PC-3 (cell line): ENCODE measurements at regions not wholly inside any gene's neighbourhood (a gene's known extent, or its start where the extent isn't known, plus 50 kb on each side); places are given as distances from the start of the nearest gene placed in this dataset.
A peak's percentile ranks its signal among the peaks of the same experiment; 100 is the strongest.

ENCODE experiments used
- ATAC-seq: fragments of 200-7000 bp; cut with Tn5 transposase; 2 replicates; pipeline ENCODE4 v1.9.1; 2020; ENCODE audit warnings: mild to moderate bottlenecking, moderate library complexity
- BruUV-seq: library from RNA; stranded (reverse); fragments of 400-500 nt; replicated peaks from 2 replicates; lab custom pipeline; 2021; lab: Mats Ljungman, UMichigan
- CTCF ChIA-PET: fragments of 300-600 bp; sonication (Branson Sonifier 250); formaldehyde crosslinking; loops from one replicate; lab custom pipeline; 2022; ENCODE audit warnings: antibody characterized with exemption; lab: Charles Lee
- POLR2A ChIA-PET: fragments of 300-600 bp; sonication (Branson Sonifier 250); formaldehyde crosslinking; loops from one replicate; lab custom pipeline; 2022; ENCODE audit warnings: antibody characterized with exemption; ENCODE audit not compliant: unreplicated experiment; lab: Charles Lee
- DNase-seq: peaks from one replicate; pipeline ENCODE4 v3.0.0-alpha.2; 2015
- H2AFZ ChIP-seq: fragments of 300-600 bp; sonication (generic); 2 replicates; pipeline ENCODE4 v1.6.0; 2016; ENCODE audit warnings: antibody characterized with exemption, low read length
- H3F3A ChIP-seq: fragments of 300-600 bp; sonication (generic); one replicate; pipeline ENCODE4 v1.6.0; 2017; ENCODE audit warnings: antibody characterized with exemption, low read length, control low read depth, mild to moderate bottlenecking; ENCODE audit not compliant: unreplicated experiment
- H3K27ac ChIP-seq: fragments of 300-600 bp; sonication (generic); 2 replicates; pipeline ENCODE4 v1.5.1; 2016; ENCODE audit warnings: mild to moderate bottlenecking, low read length
- H3K27me3 ChIP-seq: fragments of 300-600 bp; sonication (generic); 2 replicates; pipeline ENCODE4 v1.6.1; 2016; ENCODE audit warnings: low read length, mixed read lengths
- H3K36me3 ChIP-seq: fragments of 300-600 bp; sonication (generic); 2 replicates; pipeline ENCODE4 v1.6.1; 2016; ENCODE audit warnings: low read depth, mixed run types, low read length, mixed read lengths
- H3K4me1 ChIP-seq: fragments of 300-600 bp; sonication (generic); 2 replicates; pipeline ENCODE4 v1.5.1; 2016; ENCODE audit warnings: low read length; ENCODE audit not compliant: insufficient read depth
- H3K4me2 ChIP-seq: fragments of 300-600 bp; sonication (generic); 2 replicates; pipeline ENCODE4 v1.6.0; 2016; ENCODE audit warnings: low read length
- H3K4me3 ChIP-seq: fragments of 300-600 bp; sonication (generic); 2 replicates; pipeline ENCODE4 v1.5.1; 2016; ENCODE audit warnings: mild to moderate bottlenecking, low read length, mixed read lengths
- H3K79me2 ChIP-seq: fragments of 300-600 bp; sonication (generic); 2 replicates; pipeline ENCODE4 v1.6.1; 2017; ENCODE audit warnings: low read length, mixed read lengths
- H3K9ac ChIP-seq: fragments of 300-600 bp; sonication (generic); 2 replicates; pipeline ENCODE4 v1.6.0; 2016; ENCODE audit warnings: mild to moderate bottlenecking, low read length
- H3K9me2 ChIP-seq: fragments of 300-600 bp; sonication (generic); replicated peaks from 2 replicates; pipeline ENCODE4 v1.6.1; 2016; ENCODE audit warnings: mixed run types, low read length, mixed read lengths
- H3K9me3 ChIP-seq: fragments of 300-600 bp; sonication (generic); 2 replicates; pipeline ENCODE4 v1.6.1; 2016; ENCODE audit warnings: low read length, mixed read lengths
- H4K20me1 ChIP-seq: fragments of 300-600 bp; sonication (generic); 2 replicates; pipeline ENCODE4 v1.6.1; 2016; ENCODE audit warnings: low read length, mixed read lengths
- CTCF ChIP-seq: fragments of 300-600 bp; sonication (generic); conservative IDR thresholded peaks from 2 replicates; pipeline ENCODE4 v1.5.1; 2017; ENCODE audit warnings: antibody characterized with exemption, low read depth, mild to moderate bottlenecking, low read length
- EZH2 ChIP-seq: fragments of 300-600 bp; sonication (generic); IDR thresholded peaks from one replicate; pipeline ENCODE4 v1.6.1; 2017; ENCODE audit warnings: antibody characterized with exemption, mild to moderate bottlenecking, low read length; ENCODE audit not compliant: unreplicated experiment
- EZH2phosphoT487 ChIP-seq: fragments of 300-600 bp; sonication (generic); IDR thresholded peaks from 2 replicates; pipeline ENCODE4 v1.6.1; 2018; ENCODE audit warnings: mild to moderate bottlenecking, antibody characterized with exemption, low read length, borderline replicate concordance
- intact Hi-C: fragments of 100-400 bp; cut with micrococcal nuclease; formaldehyde crosslinking; loops from 2 replicates; pipeline ENCODE4 v1.9.0; 2023

- Histone ChIP-seq H3K9ac (no peak overlapping the region), H3K27ac (no peak overlapping the region), H3K4me2 (no peak overlapping the region), H3K9me2 (no peaks in the 10 kb centered on the region), H3K79me2 (no peaks in the 10 kb centered on the region), H3K27me3 (no peaks in the 10 kb centered on the region), H4K20me1 (no peaks in the 10 kb centered on the region), H3K9me3 (no peaks in the 10 kb centered on the region), H2AFZ (no peak overlapping the region), H3K36me3 (no peaks in the 10 kb centered on the region), H3K4me1 (peaks cover 13% of the 10 kb centered on the region), H3K4me3 (no peak overlapping the region), H3F3A (no peaks in the 10 kb centered on the region)
- ATAC-seq (no peak), DNase-seq (no peak)
- ChIA-PET CTCF (no interaction called here), POLR2A (no interaction called here)
- no peak for TF ChIP-seq EZH2phosphoT487
- TF ChIP-seq CTCF: no peak
- no peak for TF ChIP-seq EZH2
- no TSS peak for BruUV-seq
- intact Hi-C loops: no loop called here
Measured at GRCh38 chr15:77549576-77550288, 83.0 kb downstream of the LINGO1 start.

- ChIA-PET CTCF (no interaction called here), POLR2A (no interaction called here)
- Histone ChIP-seq H3K9me3 (no peaks in the 10 kb centered on the region), H3K27me3 (no peaks in the 10 kb centered on the region), H3F3A (no peaks in the 10 kb centered on the region), H3K4me3 (no peak overlapping the region), H4K20me1 (no peaks in the 10 kb centered on the region), H3K4me2 (no peak overlapping the region), H3K79me2 (no peaks in the 10 kb centered on the region), H2AFZ (no peak overlapping the region), H3K4me1 (peaks cover 14% of the 10 kb centered on the region), H3K36me3 (no peaks in the 10 kb centered on the region), H3K9ac (no peak overlapping the region), H3K9me2 (no peaks in the 10 kb centered on the region), H3K27ac (no peak overlapping the region)
- DNase-seq: no peak
- no peak for ATAC-seq
- TF ChIP-seq EZH2phosphoT487: no peak
- peak; percentile 21 for TF ChIP-seq CTCF
- intact Hi-C loops: no loop called here
- BruUV-seq: no TSS peak
Measured at GRCh38 chr15:77548589-77549557, 83.8 kb downstream of the LINGO1 start.
